Colon (tissue), 2 donors: ENCODE measurements at regions not wholly inside any gene's neighbourhood (a gene's known extent, or its start where the extent isn't known, plus 50 kb on each side); places are given as distances from the start of the nearest gene placed in this dataset.
"Not testable (repeated sequence)": the region's sequence is repeated elsewhere in the genome, so short reads cannot be mapped to it uniquely, and the experiment has no call there.

Source experiments
- FAIRE-seq: peaks from 2 replicates; lab custom pipeline; 2012; peaks lifted over from hg19 to GRCh38; lab: Jason Lieb, UNC
- donor health status: control.
- donor health status: control.

DNA sequence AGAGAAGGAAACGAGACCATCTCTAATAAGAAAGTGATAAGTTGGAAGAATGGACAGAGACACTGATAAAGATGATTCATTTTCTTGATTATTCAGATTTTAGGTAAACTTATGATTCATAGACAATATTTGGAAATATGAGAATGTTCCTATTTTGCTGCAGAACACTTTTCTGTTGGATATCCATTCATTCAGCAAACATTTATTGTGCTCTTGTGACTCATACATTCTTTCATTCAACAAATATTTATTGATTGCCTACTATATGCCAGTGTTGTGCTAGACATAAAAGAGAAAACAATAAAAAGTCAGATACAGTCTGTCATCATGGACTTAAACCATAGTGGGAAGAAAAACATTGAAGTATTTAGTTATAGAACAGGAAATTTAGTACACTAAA lies 1232.0 kb downstream of the STIM2 start:
- no peak for FAIRE-seq

DNA sequence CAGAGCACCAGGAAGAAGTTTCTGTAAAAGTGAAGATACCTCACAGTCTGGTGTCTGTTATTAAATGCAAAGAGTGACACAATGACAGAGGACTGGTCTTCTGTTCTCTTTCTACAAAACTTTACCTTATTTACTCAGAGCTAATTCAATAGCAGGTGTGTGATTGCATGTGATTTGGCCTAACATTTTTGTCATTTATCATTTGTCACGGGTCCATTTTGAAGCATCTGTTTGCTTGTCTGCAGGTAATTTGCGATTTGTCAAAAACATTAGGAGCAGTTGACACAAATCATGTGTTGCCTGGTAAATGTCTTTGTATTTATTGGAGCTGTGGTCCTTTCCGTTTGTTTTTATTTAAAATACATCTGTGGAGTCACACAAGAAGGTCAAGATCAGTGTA lies 1232.4 kb downstream of the STIM2 start:
- no peak for FAIRE-seq

DNA sequence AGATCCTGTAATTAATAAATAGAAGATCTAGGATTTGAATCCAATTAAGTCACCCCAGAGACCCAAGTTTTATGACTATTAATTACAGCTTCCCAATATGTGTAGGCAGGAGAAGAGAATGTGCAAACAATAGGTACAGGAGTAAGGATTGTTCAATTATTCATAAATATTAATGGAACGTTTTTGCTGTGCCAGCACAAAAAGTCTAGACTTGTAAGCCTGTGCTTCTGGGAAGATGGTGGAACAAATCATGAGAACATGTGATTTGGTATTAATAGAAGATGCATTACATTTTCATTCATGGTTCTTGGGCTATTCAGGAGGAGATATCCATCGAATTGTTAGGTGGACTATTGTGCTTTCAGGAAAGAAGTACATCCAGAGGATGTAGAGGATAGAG lies 1240.9 kb downstream of the STIM2 start:
- no peak for FAIRE-seq

DNA sequence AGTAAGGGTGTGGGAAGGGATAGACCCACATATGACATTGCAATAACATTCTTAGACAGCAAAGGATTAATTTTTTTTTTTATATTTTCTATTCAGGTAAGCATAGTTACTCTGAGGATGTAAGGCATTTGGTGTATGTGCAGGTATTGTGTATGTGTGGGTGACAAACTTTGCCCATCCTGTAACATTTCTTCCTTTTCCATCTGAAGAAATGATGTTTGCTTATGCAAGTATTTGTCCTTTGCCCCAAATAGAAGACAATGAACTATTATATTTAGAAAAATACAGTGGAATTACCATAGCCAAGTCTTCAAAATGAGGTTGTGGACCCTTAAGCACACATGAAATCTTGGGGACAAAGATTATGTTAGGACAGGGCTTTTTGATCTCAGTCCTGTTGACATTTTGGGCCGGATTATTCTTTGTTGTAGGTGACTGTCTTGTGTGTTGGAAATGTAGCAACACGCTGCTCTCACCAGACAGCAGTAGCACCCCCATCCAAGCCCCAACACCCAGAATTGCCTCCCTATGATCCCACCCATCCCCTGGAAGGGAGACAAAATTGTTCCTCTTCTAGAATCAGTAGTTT lies 1244.7 kb downstream of the STIM2 start:
- no peak for FAIRE-seq

DNA sequence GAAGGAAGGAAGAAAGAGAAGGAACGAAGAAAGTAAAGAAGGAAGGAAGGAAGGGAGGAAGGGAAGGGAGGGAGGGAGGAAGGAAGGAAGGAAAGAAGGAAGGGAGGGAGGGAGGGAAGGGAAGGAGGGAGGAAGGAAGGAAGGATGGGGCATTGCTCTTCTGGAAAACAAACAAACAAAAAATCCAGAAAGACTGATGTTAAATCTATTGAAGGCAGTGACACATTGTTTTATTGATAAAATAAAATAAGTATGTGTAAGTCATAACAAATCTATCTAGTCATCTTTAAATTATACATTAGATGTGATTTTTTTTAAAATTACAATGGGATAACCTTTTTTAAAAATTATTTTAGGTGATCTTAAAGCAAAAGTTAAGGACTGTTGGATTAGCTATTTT lies 1245.5 kb downstream of the STIM2 start:
- no peak for FAIRE-seq

DNA sequence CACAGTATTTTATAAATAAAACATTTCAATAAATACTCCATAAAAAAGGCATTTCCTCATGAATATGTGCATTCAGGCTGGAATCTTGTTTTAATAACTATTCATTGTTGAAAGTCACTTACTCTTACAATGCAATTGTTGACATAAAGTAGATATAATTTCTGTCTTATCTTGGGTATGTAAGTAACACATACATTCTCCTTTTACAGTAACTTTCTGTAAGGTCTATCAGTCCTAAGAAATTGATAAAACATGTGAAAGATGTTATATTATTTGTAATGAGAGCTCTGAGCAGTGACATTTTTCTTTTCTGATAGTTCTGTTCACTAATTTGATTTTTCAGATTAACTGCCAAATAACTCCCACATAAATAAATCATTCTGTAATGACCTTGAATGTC lies 1249.2 kb downstream of the STIM2 start:
- FAIRE-seq = no peak

DNA sequence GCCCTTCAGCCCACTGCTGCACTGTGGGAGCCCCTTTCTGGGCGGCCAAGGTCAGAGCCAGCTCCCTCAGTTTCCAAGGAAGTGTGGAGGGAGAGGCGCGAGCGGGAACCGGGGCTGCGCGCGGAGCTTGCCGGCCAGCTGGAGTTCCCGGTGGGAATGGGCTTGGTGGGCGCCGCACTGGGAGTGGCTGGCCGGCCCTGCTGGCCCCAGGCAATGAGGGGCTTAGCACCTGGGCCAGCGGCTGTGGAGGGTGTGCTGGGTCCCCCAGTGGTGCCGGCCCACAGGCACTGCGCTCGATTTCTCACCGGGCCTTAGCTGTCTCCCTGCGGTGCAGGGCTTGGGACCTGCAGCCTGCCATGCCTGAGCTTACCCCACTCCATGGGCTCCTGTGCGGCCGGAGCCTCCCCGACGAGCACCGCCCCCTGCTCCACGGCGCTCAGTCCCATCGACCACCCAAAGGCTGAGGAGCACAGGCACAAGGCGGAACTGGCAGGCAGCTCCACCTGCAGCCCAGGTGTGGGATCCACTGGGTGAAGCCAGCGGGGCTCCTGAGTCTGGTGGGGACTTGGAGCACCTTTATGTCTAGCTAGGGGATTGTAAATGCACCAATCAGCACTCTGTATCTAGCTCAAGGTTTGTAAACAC lies 1252.2 kb downstream of the STIM2 start:
- FAIRE-seq = not testable (repeated sequence)

DNA sequence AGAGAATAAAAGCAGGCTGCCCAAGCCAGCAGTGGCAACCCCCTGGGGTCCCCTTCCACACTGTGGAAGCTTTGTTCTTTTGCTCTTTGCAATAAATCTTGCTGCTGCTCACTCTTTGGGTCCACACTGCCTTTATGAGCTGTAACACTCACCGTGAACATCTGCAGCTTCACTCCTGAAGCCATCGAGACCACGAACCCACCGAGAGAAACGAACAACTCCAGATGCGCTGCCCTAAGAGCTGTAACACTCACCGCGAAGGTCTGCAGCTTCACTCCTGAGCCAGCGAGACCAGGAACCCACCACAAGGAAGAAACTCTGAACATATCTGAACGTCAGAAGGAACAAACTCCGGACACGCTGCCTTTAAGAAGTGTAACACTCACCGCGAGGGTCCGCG lies 1252.9 kb downstream of the STIM2 start:
- not testable (repeated sequence) for FAIRE-seq

DNA sequence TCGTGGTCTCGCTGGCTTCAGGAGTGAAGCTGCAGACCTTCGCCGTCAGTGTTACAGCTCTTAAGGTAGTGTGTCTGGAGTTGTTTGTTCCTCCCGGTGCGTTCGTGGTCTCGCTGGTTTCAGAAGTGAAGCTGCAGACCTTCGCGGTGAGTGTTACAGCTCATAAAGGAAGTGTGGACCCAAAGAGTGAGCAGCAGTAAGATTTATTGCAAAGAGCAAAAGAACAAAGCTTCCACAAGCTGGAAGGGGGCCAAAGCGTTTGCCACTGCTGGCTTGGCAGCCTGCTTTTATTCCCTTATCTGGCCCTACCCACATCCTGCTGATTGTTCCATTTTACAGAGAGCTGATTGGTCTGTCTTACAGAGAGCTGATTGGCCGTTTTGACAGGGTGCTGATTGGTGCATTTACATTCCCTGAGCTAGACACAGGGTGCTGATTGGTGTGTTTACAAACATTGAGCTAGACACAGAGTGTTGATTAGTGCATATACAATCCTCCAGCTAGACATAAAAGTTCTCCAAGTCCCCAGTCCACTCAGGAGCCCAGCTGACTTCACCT lies 1256.0 kb downstream of the STIM2 start:
- not testable (repeated sequence) for FAIRE-seq

DNA sequence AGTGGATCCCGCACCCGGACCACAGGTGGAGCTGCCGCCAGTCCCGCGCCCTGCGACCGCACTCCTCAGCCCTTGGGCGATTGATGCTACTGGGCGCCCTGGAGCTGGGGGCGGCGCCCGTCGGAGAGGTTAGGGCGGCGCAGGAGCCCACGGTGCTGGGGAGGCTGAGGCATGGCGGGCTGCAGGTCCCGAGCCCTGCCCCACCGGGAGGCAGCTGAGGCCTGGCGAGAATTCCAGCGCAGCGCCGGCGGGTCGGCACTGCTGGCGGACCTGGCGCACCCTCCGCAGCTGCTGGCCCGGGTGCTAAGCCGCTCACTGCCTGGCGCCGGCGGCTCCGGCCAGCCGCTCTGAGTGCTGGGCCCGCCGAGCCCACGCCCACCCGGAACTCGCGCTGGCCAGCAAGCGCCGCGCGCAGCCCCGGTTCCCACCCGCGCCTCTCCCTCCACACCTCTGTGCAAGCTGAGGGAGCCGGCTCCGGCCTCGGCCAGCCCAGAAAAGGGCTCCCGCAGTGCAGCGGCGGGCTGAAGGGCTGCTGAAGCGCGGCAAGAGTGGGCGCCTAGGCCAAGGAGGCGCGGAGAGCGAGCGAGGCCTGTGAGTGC lies 1256.5 kb downstream of the STIM2 start:
- no peak for FAIRE-seq

DNA sequence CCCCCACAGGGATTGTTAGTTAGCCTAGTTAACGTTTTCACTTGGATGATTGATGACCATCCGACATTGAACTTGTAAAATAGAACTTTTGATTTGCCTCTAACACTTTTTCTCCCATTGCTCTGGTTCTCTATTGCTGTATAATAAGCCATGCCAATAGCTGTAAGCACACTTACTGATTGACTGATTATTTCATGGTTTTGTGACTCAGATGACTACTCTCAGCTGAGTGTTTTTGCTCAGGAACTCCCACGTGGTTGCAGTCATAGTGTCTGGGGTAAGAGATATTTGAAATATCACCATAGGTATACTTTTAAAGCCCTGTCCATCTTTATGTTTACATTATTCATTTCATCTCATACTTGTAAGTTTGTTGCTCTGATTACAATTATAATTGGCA lies 1285.5 kb downstream of the STIM2 start:
- FAIRE-seq = no peak

DNA sequence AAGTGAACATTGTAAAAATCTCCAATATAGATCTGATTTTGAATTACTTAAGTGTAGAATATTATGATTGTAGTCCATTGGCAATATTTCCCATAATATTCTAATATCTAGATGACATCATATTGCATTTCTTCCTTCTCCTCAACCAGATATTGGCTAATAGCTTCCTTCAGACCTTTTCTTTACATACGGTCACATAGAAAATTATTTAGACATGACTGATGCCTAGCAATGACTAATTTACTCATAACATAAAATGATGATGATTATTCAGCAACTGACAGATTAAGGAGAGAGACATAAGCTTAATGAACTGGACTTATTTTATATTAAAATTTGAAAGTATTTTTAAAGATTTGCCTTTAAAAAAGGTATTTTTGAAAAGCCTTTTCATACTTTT lies 1287.6 kb downstream of the STIM2 start:
- FAIRE-seq = no peak

DNA sequence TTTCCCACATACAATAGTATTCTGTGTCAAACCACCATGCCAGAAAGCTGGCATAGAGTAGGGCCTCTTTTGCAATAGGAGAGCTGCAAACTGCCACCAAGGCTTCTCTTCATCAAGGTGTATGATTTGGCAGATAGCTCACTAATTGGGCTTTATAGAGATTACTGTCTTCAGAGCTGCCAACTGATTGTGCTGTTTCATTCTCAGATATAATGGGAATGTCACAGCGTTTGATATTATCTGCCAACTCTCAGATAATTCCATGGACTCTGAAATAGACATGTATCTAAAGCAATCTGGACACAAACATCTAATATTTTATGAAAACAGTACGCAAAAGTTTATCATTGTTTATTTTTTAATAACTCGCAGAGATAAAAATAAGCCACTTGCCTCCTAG lies 1289.1 kb downstream of the STIM2 start:
- FAIRE-seq = no peak

DNA sequence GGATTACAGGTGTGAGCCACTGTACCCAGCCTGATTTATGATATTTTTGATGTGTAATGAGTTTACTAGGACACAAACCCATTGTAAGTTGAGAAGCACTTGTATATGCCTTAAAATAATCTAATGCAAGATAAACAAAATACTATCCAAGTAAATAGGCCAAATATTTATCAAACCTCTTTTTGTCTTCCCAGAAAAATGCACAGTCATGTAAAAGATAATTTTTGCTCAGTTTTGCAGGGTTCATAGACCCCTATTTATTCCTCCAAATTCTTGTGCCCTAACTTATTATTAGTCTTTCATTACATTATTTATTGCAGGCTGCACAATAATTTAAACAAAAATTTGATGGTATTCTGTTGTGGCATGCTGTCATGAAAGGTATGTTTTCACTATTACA lies 1290.7 kb downstream of the STIM2 start:
- no peak for FAIRE-seq

DNA sequence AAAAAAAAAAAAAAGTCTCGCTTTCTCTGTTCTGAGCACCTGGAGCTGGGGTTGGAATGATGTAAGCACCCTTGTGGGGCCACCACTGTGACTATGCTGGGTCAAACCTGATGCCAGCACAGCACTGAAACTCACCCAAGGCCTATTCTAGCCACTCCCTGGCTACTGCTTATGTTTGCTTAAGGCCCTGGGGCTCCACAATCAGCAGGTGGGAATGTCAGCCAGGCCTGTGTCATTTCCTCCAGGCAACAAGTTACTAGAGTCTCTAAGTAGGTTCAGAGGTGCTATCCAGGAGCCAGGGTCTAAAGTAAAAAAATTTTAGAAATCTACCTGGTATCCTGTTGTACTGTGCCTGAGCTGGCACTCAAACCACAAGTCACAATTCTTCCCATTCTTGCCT lies 1306.8 kb downstream of the STIM2 start:
- no peak for FAIRE-seq

DNA sequence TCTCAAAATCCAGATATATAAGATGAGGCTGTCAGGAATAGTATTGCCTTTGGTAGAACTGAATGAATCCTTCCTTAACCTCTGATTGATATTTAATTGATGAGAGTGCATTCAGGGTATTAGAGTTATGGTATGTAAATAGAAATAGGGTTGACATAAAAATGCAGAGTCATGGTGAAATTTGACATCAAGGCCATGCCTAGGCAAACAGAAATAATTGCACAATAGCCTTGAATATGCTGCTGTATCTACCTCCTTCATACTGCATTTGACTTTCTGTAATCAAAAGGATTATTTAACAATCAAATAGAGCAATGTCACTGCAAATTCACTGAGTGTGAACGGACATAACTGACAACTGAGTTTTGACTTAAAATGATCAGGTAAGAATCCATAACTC lies 1316.3 kb downstream of the STIM2 start:
- FAIRE-seq = no peak

DNA sequence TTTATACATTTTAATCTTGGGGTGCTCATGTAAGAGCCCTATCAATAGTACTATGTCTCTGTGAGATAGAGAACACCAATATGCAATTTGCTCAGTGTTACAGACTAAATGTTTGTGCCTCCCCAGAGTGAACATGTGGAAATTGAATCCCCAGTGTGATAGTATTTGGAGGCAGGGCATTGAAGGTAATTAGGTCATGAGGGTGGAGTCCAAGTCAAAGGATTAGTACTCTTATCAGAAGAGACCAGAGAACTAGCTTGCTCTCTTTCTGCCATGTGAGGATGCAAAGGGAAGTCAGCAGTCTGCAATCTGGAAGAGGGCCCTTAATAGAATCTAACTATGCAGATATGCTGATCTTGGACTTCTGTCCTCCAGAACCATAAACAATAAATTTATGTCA lies 1317.0 kb downstream of the STIM2 start:
- no peak for FAIRE-seq

DNA sequence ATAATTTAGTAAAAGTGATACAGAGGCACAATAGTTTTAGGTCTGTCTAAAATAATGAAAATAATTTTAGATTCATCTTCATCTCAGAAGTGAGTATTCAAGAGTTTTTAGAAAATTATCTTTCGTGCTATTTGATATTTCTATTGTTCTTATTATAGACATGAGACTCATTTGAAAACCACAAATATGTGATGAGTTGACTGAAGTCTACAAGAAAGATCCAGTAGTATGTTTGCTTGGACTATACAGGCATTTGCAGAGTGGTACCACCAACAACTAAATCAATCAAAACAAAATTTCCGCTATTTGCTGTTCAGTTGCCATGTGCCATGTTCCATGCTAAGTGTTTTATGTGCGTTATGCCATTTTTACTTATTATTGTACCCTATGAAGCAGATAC lies 1318.5 kb downstream of the STIM2 start:
- no peak for FAIRE-seq

DNA sequence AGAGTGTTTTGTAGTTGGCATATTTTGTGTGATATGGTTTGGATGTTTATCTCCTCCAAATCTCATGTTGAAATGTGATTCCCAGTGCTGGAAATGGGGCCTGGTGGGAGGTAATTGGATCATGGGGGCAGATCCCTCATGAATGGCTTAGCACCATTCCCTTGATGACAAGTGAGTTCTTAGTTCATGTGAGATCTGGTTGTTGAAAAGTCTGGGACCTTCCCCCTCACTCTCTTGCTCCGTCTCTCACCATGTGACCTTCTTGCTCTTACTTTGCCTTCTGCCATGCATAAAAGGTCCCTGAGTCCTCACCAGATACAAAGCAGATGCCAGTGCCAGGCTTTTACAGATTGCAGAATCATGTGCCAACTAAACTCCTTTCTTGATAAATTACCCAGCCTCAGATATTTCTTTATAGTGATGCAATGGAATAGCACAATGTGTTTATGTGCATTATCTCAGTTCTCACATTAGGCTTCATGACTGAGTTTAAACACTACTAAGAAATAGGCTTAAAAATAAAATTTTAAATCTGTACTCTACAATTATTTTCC lies 1348.8 kb downstream of the STIM2 start:
- FAIRE-seq = no peak

DNA sequence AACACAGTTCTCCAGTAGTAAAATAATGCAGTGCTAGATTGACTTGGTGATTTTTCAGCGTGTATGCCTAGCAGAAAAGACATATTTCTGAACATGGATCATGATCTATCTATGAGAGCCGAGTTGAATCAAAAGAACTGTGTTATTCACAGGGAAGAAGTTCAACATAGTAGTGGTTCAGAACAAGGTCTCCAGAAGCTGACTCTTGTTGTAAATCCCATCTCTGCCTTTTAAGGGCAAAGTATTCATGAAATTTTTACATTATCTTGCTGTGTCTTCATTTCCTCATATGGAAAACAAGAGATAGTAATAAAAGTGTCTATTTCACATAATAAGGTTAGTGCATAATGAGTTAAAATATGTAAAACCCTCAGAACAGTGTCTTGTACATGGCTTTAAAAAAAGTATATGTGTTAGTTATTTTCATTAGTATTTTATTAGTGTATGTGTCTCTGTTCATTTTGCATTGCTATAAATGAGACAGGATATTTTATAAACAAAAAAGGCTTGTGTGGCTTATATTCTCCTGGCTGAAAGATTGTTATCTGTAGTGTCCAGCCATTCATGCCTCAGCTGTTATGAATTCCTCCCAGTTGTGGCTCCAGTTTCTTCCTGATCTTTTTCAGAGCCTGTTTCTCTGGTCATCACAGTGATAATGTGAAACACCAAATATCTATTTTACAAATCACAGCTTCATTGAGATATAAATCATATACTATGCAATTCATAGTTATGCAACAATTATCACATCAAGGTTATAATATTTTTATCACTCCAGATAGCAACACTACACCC lies 1351.2 kb downstream of the STIM2 start:
- no peak for FAIRE-seq

DNA sequence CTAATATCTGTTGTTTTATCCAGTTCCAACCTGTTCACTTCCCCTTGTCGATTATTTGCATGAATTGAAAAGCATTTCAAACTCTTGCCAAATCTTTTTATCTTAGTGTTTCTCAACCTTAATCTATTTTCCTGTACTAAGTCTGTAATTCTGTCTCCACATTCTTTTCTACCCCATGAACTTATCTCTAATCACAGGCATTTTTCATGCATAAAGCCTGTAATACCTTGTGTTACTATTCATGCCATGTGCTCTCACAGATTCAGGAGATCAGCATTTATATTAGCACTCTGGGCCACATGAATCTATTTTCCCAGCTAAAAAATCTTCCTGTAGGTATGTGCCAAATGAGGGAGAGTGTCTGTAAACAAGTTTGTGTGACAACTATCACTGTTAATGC lies 1360.9 kb downstream of the STIM2 start:
- no peak for FAIRE-seq

DNA sequence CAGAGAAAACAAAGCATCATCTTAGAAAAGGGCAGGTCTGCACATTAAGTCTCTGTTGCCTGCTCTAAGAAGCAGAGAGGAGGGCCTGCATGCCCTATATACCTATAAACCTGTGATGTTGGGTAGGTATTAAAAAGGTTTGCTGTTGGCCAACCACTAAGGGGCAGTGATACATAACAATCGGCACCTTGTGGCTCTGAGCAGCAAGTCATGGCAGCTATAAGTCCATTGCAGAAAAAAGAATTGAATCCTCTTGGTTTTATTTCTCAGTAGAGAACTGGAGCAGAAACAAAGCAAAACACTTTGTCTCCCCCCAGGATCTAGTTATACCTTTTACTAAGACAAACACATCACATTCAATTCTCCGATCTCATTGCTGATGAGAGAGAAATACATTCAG lies 1364.4 kb downstream of the STIM2 start:
- no peak for FAIRE-seq
